Progenitor cell of endocrine pancreas (in vitro differentiated cells): ENCODE measurements at regions not wholly inside any gene's neighbourhood (a gene's known extent, or its start where the extent isn't known, plus 50 kb on each side); places are given as distances from the start of the nearest gene placed in this dataset.
"Not testable (repeated sequence)": the region's sequence is repeated elsewhere in the genome, so short reads cannot be mapped to it uniquely, and the experiment has no call there.

ENCODE experiments used
- DNase-seq: peaks from one replicate; pipeline ENCODE4 v3.0.0; 2021; ENCODE audit warnings: low spot score; ENCODE audit not compliant: unreplicated experiment
- H3K27ac Mint-ChIP-seq: 2 replicates; pipeline ENCODE4 v1.8.0; 2021; ENCODE audit warnings: mild to moderate bottlenecking, moderate library complexity, mixed read lengths
- H3K27me3 Mint-ChIP-seq: 2 replicates; pipeline ENCODE4 v1.8.0; 2021; ENCODE audit warnings: mixed read lengths
- H3K36me3 Mint-ChIP-seq: 2 replicates; pipeline ENCODE4 v1.8.0; 2022; ENCODE audit warnings: mixed read lengths; ENCODE audit not compliant: insufficient read depth
- H3K4me1 Mint-ChIP-seq: 2 replicates; pipeline ENCODE4 v1.8.0; 2021; ENCODE audit warnings: low read depth, mixed read lengths
- H3K4me3 Mint-ChIP-seq: 2 replicates; pipeline ENCODE4 v1.8.0; 2021; ENCODE audit warnings: low read depth, mild to moderate bottlenecking, moderate library complexity, mixed read lengths
- H3K9me3 Mint-ChIP-seq: 2 replicates; pipeline ENCODE4 v1.8.0; 2021; ENCODE audit warnings: low read depth, mixed read lengths
- CTCF ChIP-seq: fragments of 200-600 bp; sonication (generic); IDR thresholded peaks from one replicate; pipeline ENCODE4 v1.5.0; 2021; ENCODE audit warnings: antibody characterized with exemption, mild to moderate bottlenecking; ENCODE audit not compliant: unreplicated experiment

DNA sequence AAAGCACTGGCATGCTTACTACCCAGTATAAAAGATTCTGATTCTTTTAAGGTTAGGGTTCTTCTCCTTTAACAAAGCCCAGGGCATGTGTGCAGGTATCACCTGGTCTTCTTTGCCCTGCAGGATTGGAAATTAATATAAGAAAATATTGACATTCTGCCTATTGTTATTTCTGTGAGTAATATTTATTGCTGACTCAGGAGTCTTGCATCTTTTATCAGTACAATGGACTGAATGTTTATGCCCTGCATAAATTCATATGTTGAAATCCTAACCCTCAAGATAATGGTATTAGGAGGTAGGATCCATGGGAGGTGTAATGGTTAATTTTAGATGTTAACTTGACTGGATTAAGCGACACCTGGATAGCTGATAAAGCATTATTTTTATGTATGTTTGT lies 189.0 kb downstream of the LRRC70 start:
- no peak overlapping the region for H3K27ac Mint-ChIP-seq
- no peaks in the 10 kb centered on the region for H3K27me3 Mint-ChIP-seq
- no peaks in the 10 kb centered on the region for H3K4me1 Mint-ChIP-seq
- H3K9me3 Mint-ChIP-seq, result no peaks in the 10 kb centered on the region
- H3K36me3 Mint-ChIP-seq, result no peaks in the 10 kb centered on the region
- no peak for TF ChIP-seq CTCF
- DNase-seq, result no peak
- no peak overlapping the region for H3K4me3 Mint-ChIP-seq

GRCh38 chr5:62767077-62767476 lies 188.5 kb downstream of the LRRC70 start:
- Mint-ChIP-seq H3K27ac (no peak overlapping the region), H3K4me1 (no peaks in the 10 kb centered on the region), H3K36me3 (no peaks in the 10 kb centered on the region), H3K27me3 (no peaks in the 10 kb centered on the region), H3K9me3 (no peaks in the 10 kb centered on the region), H3K4me3 (no peak overlapping the region)
- TF ChIP-seq CTCF, result no peak
- no peak for DNase-seq

DNA sequence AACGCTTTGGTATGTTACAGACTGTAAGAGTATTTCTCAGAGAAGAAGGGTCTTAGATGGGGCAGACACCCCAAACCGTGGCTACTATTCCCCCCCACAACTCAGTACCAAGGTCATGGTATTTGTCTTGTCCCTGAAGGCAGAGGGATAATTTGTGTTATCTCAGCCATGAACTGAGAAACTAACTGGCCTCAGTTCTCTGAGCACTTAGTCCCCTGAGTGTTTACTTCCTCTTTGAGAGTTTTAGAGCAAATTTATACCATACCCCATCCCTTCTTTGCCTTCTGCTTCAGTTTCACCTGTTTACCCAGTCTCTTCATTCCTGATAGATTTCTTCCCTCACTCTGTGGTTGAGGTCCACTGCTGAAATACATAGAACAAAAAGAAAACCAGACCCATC lies 183.9 kb downstream of the LRRC70 start:
- no peak for TF ChIP-seq CTCF
- H3K36me3 Mint-ChIP-seq, result no peaks in the 10 kb centered on the region
- no peak overlapping the region for H3K4me3 Mint-ChIP-seq
- no peak for DNase-seq
- H3K4me1 Mint-ChIP-seq, result no peaks in the 10 kb centered on the region
- no peaks in the 10 kb centered on the region for H3K9me3 Mint-ChIP-seq
- H3K27me3 Mint-ChIP-seq, result no peaks in the 10 kb centered on the region
- no peak overlapping the region for H3K27ac Mint-ChIP-seq

DNA sequence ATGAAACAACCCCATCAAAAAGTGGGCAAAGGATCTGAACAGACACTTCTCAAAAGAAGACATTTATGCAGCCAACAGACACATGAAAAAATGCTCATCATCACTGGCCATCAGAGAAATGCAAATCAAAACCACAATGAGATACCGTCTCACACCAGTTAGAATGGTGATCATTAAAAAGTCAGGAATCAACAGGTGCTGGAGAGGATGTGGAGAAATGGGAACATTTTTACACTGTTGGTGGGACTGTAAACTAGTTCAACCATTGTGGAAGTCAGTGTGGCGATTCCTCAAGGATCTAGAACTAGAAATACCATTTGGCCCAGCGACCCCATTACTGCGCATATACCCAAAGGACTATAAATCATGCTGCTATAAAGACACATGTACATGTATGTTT lies 179.1 kb downstream of the LRRC70 start:
- H3K27ac Mint-ChIP-seq, H3K4me1 Mint-ChIP-seq, H3K4me3 Mint-ChIP-seq, H3K9me3 Mint-ChIP-seq, H3K27me3 Mint-ChIP-seq, H3K36me3 Mint-ChIP-seq, DNase-seq: not testable (repeated sequence)

- not testable (repeated sequence) for DNase-seq, H3K4me1 Mint-ChIP-seq, H3K4me3 Mint-ChIP-seq
Observed at GRCh38 chr5:62752998-62753367, 174.4 kb downstream of the LRRC70 start.

GRCh38 chr5:62752056-62752997 lies 173.7 kb downstream of the LRRC70 start:
- not testable (repeated sequence) for H3K9me3 Mint-ChIP-seq, H3K4me3 Mint-ChIP-seq, DNase-seq, H3K27ac Mint-ChIP-seq, H3K36me3 Mint-ChIP-seq, H3K27me3 Mint-ChIP-seq, H3K4me1 Mint-ChIP-seq

More at GRCh38 chr5:62752998-62753367, 174.4 kb downstream of the LRRC70 start:
- H3K27ac Mint-ChIP-seq, H3K36me3 Mint-ChIP-seq, H3K9me3 Mint-ChIP-seq, H3K27me3 Mint-ChIP-seq: not testable (repeated sequence)

GRCh38 chr5:62742207-62742606 lies 163.6 kb downstream of the LRRC70 start:
- H3K36me3 Mint-ChIP-seq, result no peaks in the 10 kb centered on the region
- H3K27me3 Mint-ChIP-seq, result no peaks in the 10 kb centered on the region
- H3K4me3 Mint-ChIP-seq, result no peak overlapping the region
- no peak for DNase-seq
- TF ChIP-seq CTCF, result no peak
- H3K9me3 Mint-ChIP-seq, result no peaks in the 10 kb centered on the region
- H3K27ac Mint-ChIP-seq, result no peak overlapping the region
- H3K4me1 Mint-ChIP-seq, result peaks cover 10% of the 10 kb centered on the region
